NCI-H748 (cell line): ENCODE measurements at regions not wholly inside any gene's neighbourhood (a gene's known extent, or its start where the extent isn't known, plus 50 kb on each side); places are given as distances from the start of the nearest gene placed in this dataset.
"Not testable (repeated sequence)": the region's sequence is repeated elsewhere in the genome, so short reads cannot be mapped to it uniquely, and the experiment has no call there.

Experiments
- DNase-seq: peaks from one replicate; lab custom pipeline; 2025; ENCODE audit not compliant: unreplicated experiment; lab: John Stamatoyannopoulos, UW

- DNase-seq: no peak
These were observed 322.9 kb downstream of the DAD1 start for GRCh38 chr14:22266142-22266442.

- DNase-seq: no peak
These were observed 323.5 kb downstream of the DAD1 start for GRCh38 chr14:22265319-22266141.

- DNase-seq: no peak
These were observed 324.3 kb downstream of the DAD1 start for GRCh38 chr14:22264759-22265158.

GRCh38 chr14:22263961-22264360 is 325.1 kb downstream of the DAD1 start:
- DNase-seq: no peak

- no peak for DNase-seq
These were observed 326.1 kb downstream of the DAD1 start for GRCh38 chr14:22262881-22263280.

GRCh38 chr14:22255017-22255950 is 333.7 kb downstream of the DAD1 start:
- DNase-seq: no peak

GRCh38 chr14:22252686-22253085 is 336.3 kb downstream of the DAD1 start:
- no peak for DNase-seq

GRCh38 chr14:22251090-22251489 is 337.9 kb downstream of the DAD1 start:
- no peak for DNase-seq

GRCh38 chr14:22249770-22250169 is 339.3 kb downstream of the DAD1 start:
- DNase-seq: no peak

- DNase-seq: no peak
These were observed 344.9 kb downstream of the DAD1 start for GRCh38 chr14:22243971-22244581.

GRCh38 chr14:22238320-22238719 is 350.7 kb downstream of the DAD1 start:
- not testable (repeated sequence) for DNase-seq

- DNase-seq: no peak
These were observed 355.6 kb downstream of the DAD1 start for GRCh38 chr14:22233377-22233776.

GRCh38 chr14:22232933-22233332 is 356.1 kb downstream of the DAD1 start:
- DNase-seq: no peak

- DNase-seq: no peak
These were observed 356.5 kb downstream of the DAD1 start for GRCh38 chr14:22232486-22232885.

- DNase-seq: no peak
These were observed 358.0 kb downstream of the DAD1 start for GRCh38 chr14:22231018-22231417.

GRCh38 chr14:22230517-22230916 is 358.5 kb downstream of the DAD1 start:
- DNase-seq: no peak

GRCh38 chr14:22227084-22227483 is 361.9 kb downstream of the DAD1 start:
- no peak for DNase-seq

- DNase-seq: no peak
These were observed 362.6 kb downstream of the DAD1 start for GRCh38 chr14:22226381-22226780.

- no peak for DNase-seq
These were observed 363.4 kb downstream of the DAD1 start for GRCh38 chr14:22225516-22226140.

GRCh38 chr14:22221508-22221907 is 367.5 kb downstream of the DAD1 start:
- no peak for DNase-seq

- no peak for DNase-seq
These were observed 368.6 kb downstream of the DAD1 start for GRCh38 chr14:22220427-22220826.
